Upper lobe of left lung (tissue), 6 donors: ENCODE measurements at regions not wholly inside any gene's neighbourhood (a gene's known extent, or its start where the extent isn't known, plus 50 kb on each side); places are given as distances from the start of the nearest gene placed in this dataset.

ENCODE experiments used
- ATAC-seq, 2 donors: fragments of 200-7000 bp; cut with Tn5 transposase; one replicate each; pipeline ENCODE4 v1.9.1; 2022; ENCODE audit warnings: mild to moderate bottlenecking in 2 of 2, moderate library complexity in 2 of 2; ENCODE audit not compliant: low FRiP score in 2 of 2
- DNase-seq, 2 donors: peaks; one replicate each; pipeline ENCODE4 v3.0.0-alpha.2; 2019 to 2020
- H3K27ac ChIP-seq, 4 donors: fragments of 200-600 bp; sonication (generic); one replicate each; pipeline ENCODE4 v1.5.1; 2016 to 2019
- H3K27me3 ChIP-seq, 4 donors: fragments of 200-600 bp; sonication (generic); one replicate each; pipeline ENCODE4 v1.5.1; 2017 to 2019
- H3K36me3 ChIP-seq, 4 donors: fragments of 200-600 bp; sonication (generic); one replicate each; pipeline ENCODE4 v1.5.1; 2016 to 2019
- H3K4me1 ChIP-seq, 4 donors: fragments of 200-600 bp; sonication (generic); one replicate each; pipeline ENCODE4 v1.5.1; 2018 to 2019
- H3K4me3 ChIP-seq, 4 donors: fragments of 200-600 bp; sonication (generic); one replicate each; pipeline ENCODE4 v1.5.1; 2017 to 2019; ENCODE audit warnings: mild to moderate bottlenecking in 2 of 4, moderate library complexity in 1 of 4
- H3K9me3 ChIP-seq, 4 donors: fragments of 200-600 bp; sonication (generic); one replicate each; pipeline ENCODE4 v1.5.1; 2018 to 2019
- CTCF ChIP-seq, 6 experiments: fragments of 450-650 bp in 4 of 6; fragments of 200-600 bp in 2 of 6; sonication (generic) in 2 of 6; IDR thresholded peaks; one replicate each; pipeline ENCODE4 v1.5.1; 2016 to 2019; ENCODE audit warnings: antibody characterized with exemption in 6 of 6
- EP300 ChIP-seq, 4 donors: sonication (generic); formaldehyde crosslinking; IDR thresholded peaks; one replicate each; pipeline ENCODE4 v1.5.1; 2017; ENCODE audit warnings: antibody characterized with exemption in 4 of 4, control low read depth in 2 of 4
- POLR2A ChIP-seq, 4 donors: fragments of 450-650 bp; IDR thresholded peaks; one replicate each; pipeline ENCODE4 v1.5.1; 2016 to 2017; ENCODE audit warnings: antibody characterized with exemption in 4 of 4, mild to moderate bottlenecking in 2 of 4
- POLR2AphosphoS5 ChIP-seq, 2 donors: sonication (generic); formaldehyde crosslinking; IDR thresholded peaks; one replicate each; pipeline ENCODE4 v1.5.1; 2017; ENCODE audit warnings: antibody characterized with exemption in 2 of 2
- WGBS, 2 donors: methylation state at CpG; one replicate each; pipeline ENCODE4 v1.1.5; 2017 to 2018; 5-methylcytosine and 5-hydroxymethylcytosine counted together
- donor health status: DM: no; HTN: no; CAD: no; lungs with moderate emphysema.
- donor health status: DM: no; HTN: yes; CAD: no; lungs with severe emphysema.

GRCh38 chr13:22223411-22223810 lies 552.5 kb downstream of the FGF9 start:
- Histone ChIP-seq H3K27me3 (no peaks in the 10 kb centered on the region), H3K4me1 (no peaks in the 10 kb centered on the region), H3K27ac (no peak overlapping the region), H3K4me3 (no peak overlapping the region), H3K9me3 (no peaks in the 10 kb centered on the region), H3K36me3 (no peaks in the 10 kb centered on the region)
- ATAC-seq, result no peak
- 79 to 83% methylated on average over 8 of the region's 8 CpGs for WGBS, 2 donors
- no peak for DNase-seq
- TF ChIP-seq EP300 (IDR thresholded peaks at IDR 0.05) (no peak), POLR2AphosphoS5 (IDR thresholded peaks at IDR 0.05) (no peak), POLR2A (IDR thresholded peaks at IDR 0.05) (no peak), CTCF (IDR thresholded peaks at IDR 0.05) (no peak)

GRCh38 chr13:22226086-22226485 lies 555.2 kb downstream of the FGF9 start:
- Histone ChIP-seq H3K27ac (no peak overlapping the region), H3K4me1 (no peaks in the 10 kb centered on the region), H3K27me3 (no peaks in the 10 kb centered on the region), H3K36me3 (no peaks in the 10 kb centered on the region), H3K9me3 (no peaks in the 10 kb centered on the region), H3K4me3 (no peak overlapping the region)
- TF ChIP-seq EP300 (IDR thresholded peaks at IDR 0.05) (no peak), POLR2AphosphoS5 (IDR thresholded peaks at IDR 0.05) (no peak), CTCF (IDR thresholded peaks at IDR 0.05) (no peak), POLR2A (IDR thresholded peaks at IDR 0.05) (no peak)
- DNase-seq (no peak), ATAC-seq (no peak)
- WGBS, 2 donors, result 51 to 65% methylated on average over 4 of the region's 4 CpGs

- Histone ChIP-seq H3K9me3 (no peaks in the 10 kb centered on the region), H3K4me1 (no peaks in the 10 kb centered on the region), H3K4me3 (no peak overlapping the region), H3K36me3 (no peaks in the 10 kb centered on the region), H3K27me3 (no peaks in the 10 kb centered on the region), H3K27ac (no peak overlapping the region)
- ATAC-seq (no peak), DNase-seq (no peak)
- 67 to 92% methylated on average over 2 of the region's 2 CpGs for whole genome bisulfite sequencing, 2 donors
- TF ChIP-seq CTCF (IDR thresholded peaks at IDR 0.05) (no peak), EP300 (IDR thresholded peaks at IDR 0.05) (no peak), POLR2A (IDR thresholded peaks at IDR 0.05) (no peak), POLR2AphosphoS5 (IDR thresholded peaks at IDR 0.05) (no peak)
Measured at GRCh38 chr13:22227895-22228294, 557.0 kb downstream of the FGF9 start.

GRCh38 chr13:22229916-22230315 lies 559.0 kb downstream of the FGF9 start:
- no peak overlapping the region for H3K27ac ChIP-seq
- H3K4me1 ChIP-seq, result no peaks in the 10 kb centered on the region
- H3K36me3 ChIP-seq, result no peaks in the 10 kb centered on the region
- H3K4me3 ChIP-seq, result no peak overlapping the region
- H3K9me3 ChIP-seq, result no peaks in the 10 kb centered on the region
- 84 to 88% methylated on average over 5 of the region's 5 CpGs for WGBS, 2 donors
- TF ChIP-seq POLR2A (IDR thresholded peaks at IDR 0.05) (no peak), POLR2AphosphoS5 (IDR thresholded peaks at IDR 0.05) (no peak), CTCF (IDR thresholded peaks at IDR 0.05) (no peak), EP300 (IDR thresholded peaks at IDR 0.05) (no peak)
- H3K27me3 ChIP-seq, result no peaks in the 10 kb centered on the region
- no peak for ATAC-seq
- no peak for DNase-seq

- Histone ChIP-seq H3K36me3 (no peaks in the 10 kb centered on the region), H3K27me3 (no peaks in the 10 kb centered on the region), H3K4me3 (no peak overlapping the region), H3K4me1 (no peaks in the 10 kb centered on the region), H3K9me3 (no peaks in the 10 kb centered on the region), H3K27ac (no peak overlapping the region)
- no peak for DNase-seq
- ATAC-seq, result no peak
- TF ChIP-seq CTCF (IDR thresholded peaks at IDR 0.05) (no peak), POLR2A (IDR thresholded peaks at IDR 0.05) (no peak), POLR2AphosphoS5 (IDR thresholded peaks at IDR 0.05) (no peak), EP300 (IDR thresholded peaks at IDR 0.05) (no peak)
- 62 to 73% methylated on average over 3 of the region's 3 CpGs for WGBS, 2 donors
Measured at GRCh38 chr13:22232186-22232585, 561.3 kb downstream of the FGF9 start.
